Mesenteric fat pad (tissue), 1 donor: ENCODE measurements at regions not wholly inside any gene's neighbourhood (a gene's known extent, or its start where the extent isn't known, plus 50 kb on each side); places are given as distances from the start of the nearest gene placed in this dataset.

Source experiments
- DNase-seq: peaks from one replicate; pipeline ENCODE4 v3.0.0-alpha.2; 2020; ENCODE audit warnings: low spot score
- donor health status: DM: yes; HTN: yes; CAD: no.

DNA sequence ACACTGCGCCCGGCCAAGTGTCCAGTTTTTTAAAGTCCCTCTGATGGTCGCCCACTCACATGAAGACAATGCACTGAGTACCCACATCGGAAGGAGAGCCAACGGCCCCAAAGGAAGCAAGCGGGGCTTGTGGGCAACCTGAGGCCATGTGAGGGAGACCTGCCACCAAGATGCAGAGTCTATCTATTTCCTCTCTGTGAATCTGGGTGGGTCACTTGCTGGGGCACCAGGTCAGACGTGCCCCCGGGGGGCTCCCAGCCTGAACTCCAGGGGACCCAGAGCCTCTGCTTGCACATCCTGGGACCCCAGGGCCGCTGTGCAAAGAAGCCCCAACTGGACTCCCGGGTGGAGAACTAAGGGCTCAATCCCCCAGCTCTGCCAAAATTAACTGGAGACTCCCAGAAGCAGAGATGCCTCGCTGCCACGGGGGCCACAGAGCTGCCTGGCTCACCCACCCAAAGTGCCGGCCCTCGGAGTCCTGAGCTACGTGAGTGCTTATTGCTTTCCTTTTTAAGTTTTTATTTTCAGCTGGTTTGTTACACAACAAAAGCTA, 106.4 kb downstream of the BRD1 start:
- DNase-seq = peak; percentile 68

DNA sequence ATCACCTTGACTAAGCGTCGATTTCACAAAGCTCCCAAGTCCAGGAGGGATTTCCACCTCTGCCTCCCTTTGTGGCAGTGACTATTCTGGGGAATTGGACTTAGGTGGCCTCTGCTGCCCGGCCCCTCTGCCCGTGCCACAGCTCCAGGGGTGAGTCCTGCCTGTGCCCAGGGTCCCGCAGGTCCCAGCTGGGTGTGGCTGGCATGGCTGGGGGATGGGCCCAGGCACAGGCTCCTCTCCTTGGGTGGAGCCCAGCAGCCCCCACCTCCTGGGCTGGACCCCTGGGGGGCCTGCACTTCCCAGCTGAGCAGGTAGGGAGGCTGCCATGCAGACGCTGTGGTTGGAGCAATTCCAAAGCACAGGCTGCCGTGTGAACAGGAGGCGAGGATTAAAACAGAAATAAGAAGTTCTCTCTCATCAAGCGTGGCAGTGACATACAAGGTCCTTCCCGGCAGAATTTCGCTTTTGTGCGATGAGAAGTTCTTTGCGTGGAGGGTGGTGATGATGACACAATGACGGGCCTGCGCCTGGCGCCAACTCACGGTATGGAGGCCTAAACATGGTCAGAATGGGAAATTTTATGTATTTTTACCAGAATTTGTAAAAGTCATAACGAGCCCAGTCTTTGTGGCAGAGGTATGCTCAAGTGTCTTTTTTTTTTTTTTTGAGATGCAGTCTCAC, 107.3 kb downstream of the BRD1 start:
- DNase-seq = peak; percentile 82

DNA sequence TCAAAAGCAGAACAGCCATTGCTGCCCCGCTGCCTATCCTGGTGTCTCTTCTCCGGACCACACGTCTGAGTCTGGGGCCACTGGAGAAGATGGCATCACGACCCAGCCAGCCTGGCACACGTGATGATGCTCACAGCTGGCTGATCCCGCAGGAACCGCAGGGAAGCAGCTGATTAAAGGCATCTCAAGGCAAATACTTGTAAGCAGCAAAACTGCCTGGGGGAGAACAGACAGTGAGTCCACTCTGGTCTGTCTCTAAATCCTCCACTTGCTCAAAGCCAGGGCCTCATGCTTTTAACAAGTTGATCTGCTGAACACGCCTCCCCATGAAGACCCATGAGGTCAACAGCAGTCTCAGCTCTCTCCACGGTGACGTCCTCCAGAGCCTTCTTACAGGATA, 108.6 kb downstream of the BRD1 start:
- peak; percentile 65 for DNase-seq

DNA sequence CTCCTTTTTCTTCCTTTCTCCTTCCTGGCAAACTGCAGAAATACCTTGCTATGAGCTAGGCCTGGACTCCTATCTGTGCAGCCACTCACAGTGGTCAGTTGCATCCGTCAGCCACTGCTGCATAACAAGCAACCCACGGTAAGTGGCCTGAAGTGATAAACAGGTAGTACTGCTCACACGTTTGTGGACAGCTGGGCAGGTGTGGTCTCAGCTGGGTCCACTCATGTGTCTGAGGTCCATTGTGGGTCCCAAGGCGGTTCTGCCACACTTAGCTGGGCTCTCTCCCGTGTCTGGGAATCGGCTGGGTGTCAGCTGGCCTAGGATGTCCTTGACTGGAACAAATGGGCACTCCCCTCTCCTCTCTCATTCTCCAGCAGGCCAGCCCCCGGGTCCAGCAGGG, 109.3 kb downstream of the BRD1 start:
- peak; percentile 69 for DNase-seq

DNA sequence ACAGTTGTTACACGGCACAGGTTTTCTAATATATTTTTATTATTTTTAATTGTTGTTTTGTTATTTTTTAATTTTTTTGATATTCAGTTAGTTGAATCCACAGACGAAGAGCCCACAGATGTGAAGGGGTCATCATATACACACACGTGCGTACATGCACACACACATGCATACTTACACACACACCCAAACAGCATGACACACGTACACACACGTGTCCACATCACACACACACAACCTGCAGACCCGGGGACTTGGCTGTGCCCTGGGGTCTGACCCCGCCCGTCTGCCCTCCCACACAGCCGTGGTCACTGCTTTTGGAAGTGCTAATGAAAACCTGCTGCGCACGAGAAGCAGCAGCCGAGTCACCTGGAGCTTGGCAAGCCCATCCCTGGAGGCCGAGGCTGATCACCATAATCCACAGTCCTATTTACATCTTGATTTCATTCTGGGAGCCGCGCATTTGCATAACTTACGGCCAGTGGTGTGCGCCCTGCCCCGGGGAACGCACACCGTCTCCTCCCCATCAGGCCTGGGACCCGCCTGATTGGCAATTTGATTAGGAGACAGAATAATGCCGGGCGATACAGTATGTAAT, 110.3 kb downstream of the BRD1 start:
- DNase-seq = peak; percentile 74

DNA sequence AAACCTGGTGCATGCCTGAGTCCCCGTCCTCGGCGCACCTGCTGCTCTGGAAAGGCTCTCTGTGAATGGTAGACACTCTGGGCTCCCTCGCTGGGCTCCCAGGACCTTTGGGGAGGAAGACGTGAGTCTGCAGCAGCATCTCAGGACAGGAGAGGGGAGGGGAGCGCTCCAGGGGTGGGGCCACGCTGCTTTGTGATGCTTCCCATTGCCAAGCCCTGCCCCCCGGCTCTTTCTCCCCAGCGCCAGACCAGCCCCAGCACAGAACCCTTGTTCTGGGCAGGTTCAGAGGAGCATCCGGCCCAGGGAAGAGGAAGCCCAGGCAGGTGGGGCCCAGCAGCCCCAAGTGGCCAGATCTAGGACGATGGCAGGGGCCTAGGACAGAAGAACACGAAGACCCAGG, 111.2 kb downstream of the BRD1 start:
- DNase-seq = peak; percentile 78

DNA sequence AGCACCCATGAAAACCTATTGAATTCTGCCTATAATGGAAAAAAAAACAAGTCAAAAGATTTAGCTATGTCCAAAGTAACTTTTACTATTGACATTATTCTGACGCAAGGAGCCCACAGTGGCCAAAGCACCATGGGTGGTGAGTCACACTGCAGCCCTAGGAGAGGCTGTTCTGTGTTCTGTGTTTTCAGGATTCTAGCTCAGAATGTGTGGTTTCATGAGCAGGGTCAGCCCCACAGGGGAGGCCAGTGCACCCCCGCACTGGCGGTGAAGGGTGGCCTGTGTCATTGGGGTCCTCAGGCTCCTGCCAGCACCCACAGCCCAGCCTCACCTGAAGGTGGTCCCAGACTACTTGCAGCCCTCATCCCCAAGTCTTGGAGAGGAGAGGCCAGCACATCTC, 112.2 kb downstream of the BRD1 start:
- no peak for DNase-seq

DNA sequence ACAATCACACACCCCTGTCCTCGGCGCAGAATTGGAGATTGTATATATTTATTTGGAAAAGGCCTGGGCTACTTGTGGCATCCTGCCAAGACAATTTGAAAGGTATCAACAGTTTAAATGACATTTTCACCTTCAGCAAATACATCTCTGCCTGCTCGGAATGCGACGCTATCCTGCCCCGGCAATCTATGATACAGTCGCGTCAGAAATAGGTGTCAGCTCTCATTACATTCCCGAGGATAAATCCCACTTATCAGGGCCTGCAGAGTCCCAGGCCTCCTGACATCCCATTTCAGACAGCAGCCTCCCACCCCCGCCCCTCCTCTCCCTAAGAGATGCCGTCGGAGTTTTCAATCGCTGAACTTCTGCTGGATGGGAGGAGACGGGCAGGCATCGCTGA, 114.7 kb downstream of the BRD1 start:
- DNase-seq = no peak

DNA sequence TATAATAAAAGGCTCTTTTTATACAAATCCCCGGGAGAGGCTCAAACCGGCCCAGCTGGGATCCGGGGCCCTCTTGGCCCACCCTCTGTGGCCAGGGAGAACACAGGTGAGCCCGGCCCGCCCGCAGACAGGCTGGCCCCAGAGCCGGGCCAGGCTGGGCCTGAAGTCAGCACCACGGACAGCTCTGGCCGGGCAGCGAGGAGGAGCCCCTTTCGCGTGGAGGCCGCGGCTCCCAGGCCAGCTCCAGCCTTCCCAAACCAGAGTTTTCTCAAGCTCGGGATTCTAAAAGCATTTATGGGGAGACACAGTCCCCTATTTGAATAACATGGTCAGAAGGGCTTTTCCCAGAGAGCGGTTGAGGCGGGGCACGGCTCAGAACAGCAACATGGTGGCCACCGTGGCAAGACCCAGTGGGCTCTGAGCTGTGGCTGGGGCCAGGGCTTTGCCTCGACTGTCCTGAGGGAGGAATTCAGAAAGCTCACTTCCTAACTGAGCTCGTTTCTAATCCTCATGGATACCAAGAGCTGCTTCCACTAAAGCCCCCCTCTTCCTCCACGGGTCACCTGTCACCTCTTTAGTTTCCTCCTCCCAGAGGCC, 115.4 kb downstream of the BRD1 start:
- DNase-seq = no peak

DNA sequence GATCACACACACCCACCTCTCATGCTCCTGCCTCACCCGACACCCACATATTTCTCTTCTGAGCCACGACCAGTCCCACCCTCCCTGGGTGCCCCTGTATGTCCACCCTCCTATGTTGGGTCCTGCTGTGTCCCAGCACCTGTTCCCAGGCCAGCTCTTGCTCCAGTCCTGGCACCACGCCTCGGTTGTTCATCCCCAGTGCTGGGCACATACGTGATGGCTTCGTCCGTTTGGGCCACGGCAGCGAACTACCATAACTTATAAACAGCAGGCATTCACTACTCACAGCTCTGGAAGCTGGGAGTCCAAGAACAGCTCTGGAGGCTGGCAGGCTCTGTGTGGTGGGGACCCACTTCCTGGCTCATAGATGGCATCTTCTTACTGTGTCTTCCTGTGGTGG, 116.9 kb downstream of the BRD1 start:
- no peak for DNase-seq

DNA sequence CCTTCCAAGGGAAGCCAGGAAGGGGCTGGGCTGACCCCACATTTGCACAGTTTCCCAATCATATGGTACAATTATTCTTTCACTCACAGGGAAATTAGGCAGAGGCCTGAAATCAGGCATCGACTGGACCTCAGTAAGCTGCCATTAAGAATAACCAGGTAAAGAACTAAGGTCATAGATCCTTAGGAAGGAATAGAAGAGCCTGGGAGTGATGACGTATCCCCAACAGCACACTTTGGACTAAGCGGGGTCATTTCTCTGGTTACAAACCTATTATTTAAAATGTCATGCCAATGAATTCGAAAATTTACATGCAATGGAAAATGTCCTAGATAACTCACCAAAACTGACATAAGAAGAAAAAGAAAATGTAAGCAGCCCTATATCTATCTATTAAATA, 118.2 kb downstream of the BRD1 start:
- no peak for DNase-seq

DNA sequence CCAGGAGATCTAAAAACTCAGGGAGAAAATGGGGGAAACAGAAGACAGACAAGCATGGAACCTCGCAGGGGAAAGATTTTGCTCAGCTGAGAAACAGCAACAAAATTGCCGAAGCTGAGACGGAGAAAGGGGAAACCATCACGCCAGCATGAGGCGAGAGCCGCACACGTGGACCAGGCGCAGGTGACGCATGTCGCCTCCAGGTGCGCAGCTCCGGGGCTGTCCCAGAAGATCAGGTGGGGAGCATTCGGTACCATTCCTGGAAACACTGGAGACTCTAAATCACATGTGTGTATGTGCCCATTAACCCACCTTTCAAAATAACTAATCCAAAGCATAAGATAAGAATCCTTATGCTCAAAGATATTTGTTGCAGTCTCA, 121.7 kb downstream of the BRD1 start:
- DNase-seq = no peak

DNA sequence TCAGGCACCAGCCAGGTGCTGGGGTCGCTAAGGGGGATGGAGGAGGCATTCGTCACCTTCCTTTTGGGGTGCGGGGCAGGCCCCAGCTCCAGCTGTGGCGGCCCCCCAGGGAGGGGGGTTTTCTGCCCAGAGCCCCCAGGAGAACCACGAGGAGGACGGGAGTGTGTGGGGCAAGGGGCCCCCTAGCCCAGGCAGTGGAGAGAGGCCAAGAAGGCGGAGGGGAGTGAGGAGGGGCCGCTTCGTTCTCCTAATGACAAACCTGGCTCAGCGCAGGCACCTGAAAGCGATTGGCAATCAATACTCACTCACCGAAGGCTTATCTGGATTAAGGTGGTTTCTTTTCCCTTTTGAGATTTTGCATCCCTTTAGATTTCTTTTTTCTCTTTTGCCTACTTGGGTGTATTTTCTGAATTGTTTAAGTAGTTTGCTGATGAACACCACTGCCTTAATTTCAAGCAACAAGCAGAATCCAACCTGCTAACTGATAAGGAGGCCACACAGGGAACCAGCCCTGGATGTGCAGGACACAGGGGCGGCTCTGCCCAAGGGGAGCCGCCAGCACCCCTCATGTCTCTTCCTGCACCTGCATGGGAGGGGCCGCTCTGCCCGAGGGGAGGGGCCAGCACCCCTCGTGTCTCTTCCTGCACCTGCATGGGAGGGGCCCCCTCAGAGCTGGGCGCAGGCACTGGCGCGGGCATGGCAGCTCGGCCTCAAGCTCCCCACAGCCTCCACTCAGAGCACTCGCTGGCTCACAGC, 122.3 kb downstream of the BRD1 start:
- peak; percentile 80 for DNase-seq

DNA sequence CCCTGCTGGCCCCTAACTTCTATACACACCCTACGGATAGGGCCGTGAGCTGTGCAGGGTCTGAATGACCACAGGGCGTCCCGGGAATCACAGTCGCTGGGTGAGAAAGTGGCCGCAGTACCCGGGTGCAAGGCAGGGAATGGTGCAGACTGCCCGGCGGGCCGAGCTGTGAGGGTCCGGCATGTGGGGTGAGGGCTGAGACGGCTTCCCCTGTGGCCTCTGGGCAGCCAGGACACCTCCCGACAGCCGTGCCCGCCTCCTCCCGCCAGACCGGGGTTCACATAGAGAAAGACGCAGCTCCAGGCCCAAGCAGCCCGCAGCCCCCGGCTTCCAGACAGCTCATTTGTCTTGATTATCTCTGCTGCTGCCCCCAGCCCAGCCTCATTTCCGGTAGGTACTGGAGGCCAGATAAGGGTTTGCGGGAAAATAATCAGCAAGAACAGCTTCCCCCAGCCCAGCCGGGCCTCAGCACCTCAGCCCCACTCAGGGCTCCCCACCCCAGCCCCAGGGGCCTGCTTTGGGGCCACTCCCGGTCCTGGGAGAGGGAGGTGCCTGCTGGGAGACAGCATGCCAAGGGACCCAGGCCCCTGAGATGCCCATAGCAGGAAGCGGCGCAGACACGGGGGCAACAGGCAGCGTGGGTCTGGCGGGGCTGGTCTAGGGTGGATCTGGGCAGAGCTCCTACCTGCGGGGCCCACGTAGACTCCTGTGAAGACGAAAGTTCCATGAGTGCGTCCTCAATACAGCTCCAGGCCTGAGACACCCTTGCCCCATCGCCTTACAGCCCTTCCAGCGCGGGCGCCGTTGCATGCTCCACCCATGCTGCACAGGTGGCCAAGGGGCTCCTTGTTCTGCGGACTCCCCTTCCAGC, 123.1 kb downstream of the BRD1 start:
- DNase-seq = peak; percentile 83

DNA sequence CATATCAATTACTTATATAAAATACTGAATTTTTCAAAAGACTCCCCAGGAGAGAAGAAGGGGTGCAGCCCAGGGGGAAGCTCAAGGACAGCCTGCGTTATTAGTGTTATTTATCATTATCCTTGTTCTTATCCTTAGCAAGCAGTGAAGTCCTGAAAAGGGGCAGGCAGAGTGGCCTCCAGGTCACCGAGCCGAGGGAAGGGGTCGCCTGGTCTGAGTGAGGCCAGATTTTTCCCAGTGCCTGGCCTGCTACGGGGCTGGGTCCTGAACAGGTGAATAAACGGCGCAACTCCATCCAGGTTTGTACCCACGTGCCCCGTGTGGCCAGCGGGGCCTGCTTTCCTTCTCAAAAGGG, 123.7 kb downstream of the BRD1 start:
- DNase-seq = no peak

DNA sequence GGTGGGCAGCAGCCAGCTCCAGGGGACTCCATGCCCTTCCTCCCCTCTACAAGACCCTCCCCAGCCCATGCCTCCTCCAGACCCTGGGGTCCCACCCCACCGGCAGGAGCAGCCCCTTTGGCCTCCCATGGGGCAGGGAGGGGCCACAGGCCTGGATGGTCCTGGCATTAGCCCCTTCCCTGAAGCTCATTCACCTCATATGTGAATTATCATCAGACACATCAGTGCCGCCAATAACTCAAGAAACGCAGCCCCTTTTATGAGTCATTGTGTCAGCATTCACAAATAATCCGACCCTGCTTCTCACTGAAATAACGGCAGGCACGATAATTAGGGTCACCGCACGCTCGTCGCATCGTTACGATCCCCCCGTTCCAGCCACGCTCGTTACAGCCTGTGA, 124.2 kb downstream of the BRD1 start:
- peak; percentile 51 for DNase-seq

DNA sequence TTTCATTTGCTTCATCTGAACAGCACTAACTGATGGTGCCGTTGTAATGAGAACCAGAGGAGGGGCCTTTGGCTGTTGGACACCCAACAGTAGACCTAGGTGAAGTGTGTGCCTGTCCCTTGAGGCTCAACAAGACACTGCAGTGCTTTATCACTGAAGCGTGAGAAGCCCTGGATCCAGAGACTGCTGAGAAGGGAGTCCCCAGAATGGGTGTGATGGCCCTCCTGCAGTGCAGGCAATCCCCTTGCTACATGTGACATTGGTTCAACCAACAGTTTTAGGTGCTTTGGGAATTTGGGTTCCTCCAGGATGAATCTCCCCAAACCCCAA, 125.6 kb downstream of the BRD1 start:
- DNase-seq = peak; percentile 51

DNA sequence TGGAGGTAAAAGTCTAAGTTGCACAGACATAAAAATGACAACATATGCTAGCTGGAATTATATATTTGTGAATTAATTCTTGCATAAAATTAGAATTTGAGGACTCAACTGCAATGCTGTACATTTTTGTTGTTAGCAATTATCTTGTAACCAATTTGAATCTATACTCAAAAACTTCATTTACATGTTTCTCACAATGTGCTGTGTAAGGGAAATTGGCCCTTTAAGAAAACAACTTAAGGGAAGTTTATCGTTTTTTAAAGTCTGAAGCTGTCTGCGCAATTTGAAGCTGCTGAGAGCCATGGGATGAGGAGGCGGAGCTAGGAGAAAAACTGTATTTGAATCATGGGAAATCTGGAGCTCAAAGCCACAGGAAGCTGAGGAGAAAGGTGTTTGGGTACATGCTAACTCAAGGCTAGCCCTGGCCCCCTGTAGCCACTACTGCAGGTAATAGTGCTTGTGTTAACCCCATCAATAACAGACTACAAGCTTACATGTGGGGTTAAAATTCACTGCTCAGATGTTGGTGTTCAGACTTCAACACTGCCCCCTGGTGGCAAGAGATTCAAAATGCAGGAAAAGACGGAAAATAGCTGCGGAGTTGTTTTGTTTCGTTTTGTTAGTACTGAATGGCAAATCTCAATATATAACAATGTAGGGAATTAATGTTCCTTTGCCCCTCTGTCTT, 126.1 kb downstream of the BRD1 start:
- DNase-seq = no peak

DNA sequence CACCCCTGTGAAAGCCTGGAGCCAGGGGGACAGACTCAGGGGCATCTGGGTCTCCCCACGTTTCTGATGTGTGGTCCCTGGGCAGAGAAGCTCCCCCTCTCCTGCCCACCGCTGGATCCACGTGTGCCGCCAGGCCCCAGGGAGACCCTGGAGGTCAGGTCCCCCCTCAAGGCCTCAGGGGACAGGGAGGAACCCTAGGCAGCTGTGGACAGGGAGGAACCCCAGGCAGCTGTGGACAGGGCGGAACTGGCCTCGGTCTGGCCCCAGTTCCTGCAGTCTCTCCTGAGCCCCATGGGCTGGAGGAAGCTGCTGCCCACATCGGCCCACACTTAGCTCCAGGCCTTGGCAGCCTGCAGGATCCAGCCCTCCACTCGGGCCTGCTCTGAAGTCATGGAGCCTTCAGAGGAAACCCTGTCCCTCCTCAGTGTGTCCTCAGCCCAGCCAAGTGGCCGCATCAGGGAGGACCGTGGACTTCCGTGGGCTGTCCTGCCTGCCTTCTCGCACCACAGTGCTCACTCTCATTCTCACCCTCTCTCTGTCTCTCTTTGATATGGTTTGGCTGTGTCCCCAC, 127.7 kb downstream of the BRD1 start:
- peak; percentile 18 for DNase-seq

DNA sequence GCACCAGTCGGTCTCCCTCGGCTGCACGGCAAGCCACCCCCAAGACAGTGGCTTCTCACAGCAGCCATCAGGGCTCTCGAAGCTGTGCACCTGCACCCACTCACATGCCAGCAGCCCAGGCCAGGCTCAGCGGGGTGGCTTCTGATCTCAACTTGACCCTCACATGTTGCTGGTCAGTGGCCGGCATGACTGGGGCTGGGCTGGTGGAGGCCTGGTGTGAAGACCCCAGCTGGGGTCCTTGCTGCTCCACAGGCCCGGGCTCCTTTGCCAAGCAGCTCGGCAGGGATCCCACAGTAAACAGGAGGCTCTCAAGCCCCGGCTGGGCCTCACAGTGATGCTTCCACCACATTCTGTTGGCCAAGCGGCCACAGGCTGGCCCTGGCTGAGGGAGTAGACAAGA, 128.2 kb downstream of the BRD1 start:
- peak; percentile 77 for DNase-seq
